DMS114 treated with DMSO at 0.1 percent for 48 hours (cell line): ENCODE measurements at regions not wholly inside any gene's neighbourhood (a gene's known extent, or its start where the extent isn't known, plus 50 kb on each side); places are given as distances from the start of the nearest gene placed in this dataset.

Experiments used
- DNase-seq: peaks from one replicate; lab custom pipeline; 2025; ENCODE audit not compliant: unreplicated experiment; lab: John Stamatoyannopoulos, UW

GRCh38 chr7:28360739-28361138 is 51.6 kb upstream of the CREB5 start:
- DNase-seq: no peak

DNA sequence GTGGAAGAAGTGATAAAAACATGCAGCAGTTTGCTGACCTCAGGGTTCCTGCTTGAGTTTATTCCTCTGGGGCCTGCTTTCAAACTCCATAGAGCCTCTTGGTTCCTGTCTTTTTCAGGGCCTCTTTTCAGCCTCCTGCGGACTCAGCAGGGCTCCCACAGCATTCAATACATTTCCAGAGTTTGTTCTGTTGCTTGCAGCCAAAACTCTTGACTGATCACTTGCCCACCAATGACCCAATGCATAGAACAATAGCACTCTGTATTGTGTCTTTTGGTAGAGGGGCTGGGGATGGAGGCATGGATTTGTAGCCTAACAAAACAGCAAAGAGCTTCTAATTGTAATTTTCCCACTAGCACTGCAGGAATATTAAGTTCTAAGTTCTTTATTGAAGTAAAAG is 50.8 kb upstream of the CREB5 start:
- no peak for DNase-seq

DNA sequence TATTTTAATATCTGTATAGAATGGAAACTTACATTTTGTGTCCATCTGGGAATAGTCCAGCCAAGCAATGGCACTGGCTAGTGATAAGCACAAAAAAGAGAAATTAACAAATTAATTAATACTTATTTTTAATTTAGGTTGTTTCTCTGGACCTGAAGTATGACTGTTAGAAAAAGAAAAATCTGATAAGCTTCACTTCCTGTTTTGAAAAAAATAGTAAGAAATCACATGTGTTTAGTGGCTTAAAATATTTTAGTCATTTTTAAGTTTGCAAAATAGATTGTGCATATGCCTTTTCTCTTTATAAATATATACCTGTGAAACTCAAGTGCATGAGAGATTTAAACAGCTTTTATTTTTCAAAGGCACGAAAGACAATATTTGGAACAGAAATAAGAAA is 50.1 kb upstream of the CREB5 start:
- no peak for DNase-seq
